Thymus (tissue), 11 donors: ENCODE measurements at regions not wholly inside any gene's neighbourhood (a gene's known extent, or its start where the extent isn't known, plus 50 kb on each side); places are given as distances from the start of the nearest gene placed in this dataset.
"Not testable (repeated sequence)": the region's sequence is repeated elsewhere in the genome, so short reads cannot be mapped to it uniquely, and the experiment has no call there.

Experiments used
- DNase-seq, 9 donors: peaks; one replicate each; pipeline ENCODE4 v3.0.0-alpha.2; 2013; ENCODE audit warnings: low spot score in 9 of 9, low read depth in 6 of 9, missing footprints in 1 of 9
- H3K27ac ChIP-seq, 2 donors: one replicate each; pipeline ENCODE4 v1.5.1; 2013; ENCODE audit warnings: control low read depth in 1 of 2, low read depth in 1 of 2, low read length in 1 of 2, mild to moderate bottlenecking in 1 of 2, moderate library complexity in 1 of 2
- H3K27me3 ChIP-seq, 2 donors: one replicate each; pipeline ENCODE4 v1.5.1; 2013; ENCODE audit warnings: low read length in 1 of 2; ENCODE audit not compliant: control insufficient read depth in 2 of 2, insufficient read depth in 1 of 2
- H3K36me3 ChIP-seq, 2 donors: one replicate each; pipeline ENCODE4 v1.5.1; 2013; ENCODE audit warnings: low read length in 1 of 2, mild to moderate bottlenecking in 1 of 2, moderate library complexity in 1 of 2; ENCODE audit not compliant: control insufficient read depth in 2 of 2, insufficient read depth in 2 of 2
- H3K4me1 ChIP-seq, 2 donors: one replicate each; pipeline ENCODE4 v1.5.1; 2013; ENCODE audit warnings: low read length in 2 of 2; ENCODE audit not compliant: control insufficient read depth in 2 of 2, insufficient read depth in 2 of 2
- H3K4me3 ChIP-seq, 2 donors: one replicate each; pipeline ENCODE4 v1.5.1; 2013; ENCODE audit warnings: low read length in 2 of 2, control low read depth in 1 of 2, mild to moderate bottlenecking in 1 of 2
- H3K9me3 ChIP-seq, 2 donors: one replicate each; pipeline ENCODE4 v1.5.1; 2013; ENCODE audit warnings: low read length in 1 of 2, mild to moderate bottlenecking in 1 of 2; ENCODE audit not compliant: control insufficient read depth in 2 of 2, insufficient read depth in 1 of 2
- WGBS: extraction: QIAGEN DNeasy Blood & Tissue Kit; methylation state at CpG from one replicate; pipeline ENCODE4 v1.1.7; 2013; 5-methylcytosine and 5-hydroxymethylcytosine counted together
- donor health status: healthy.

DNA sequence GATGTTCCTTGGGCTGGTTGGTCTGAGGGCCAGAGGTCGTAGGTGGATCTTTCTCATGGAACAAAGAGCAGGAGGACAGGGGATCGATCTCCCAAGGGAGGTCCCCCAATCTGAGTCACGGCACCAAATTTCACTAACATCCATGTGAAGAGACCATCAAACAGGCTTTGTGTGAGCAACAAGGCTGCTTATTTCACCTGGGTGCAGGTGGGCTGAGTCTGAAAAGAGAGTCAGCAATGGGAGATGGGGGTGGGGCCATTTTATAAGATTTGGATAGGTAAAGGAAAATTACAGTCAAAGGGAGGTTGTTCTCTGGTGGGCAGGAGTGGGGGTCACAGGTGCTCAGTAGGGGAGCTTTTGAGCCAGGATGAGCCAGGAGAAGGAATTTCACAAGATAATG lies 334.0 kb upstream of the HTR1E start:
- not testable (repeated sequence) for H3K27ac ChIP-seq, H3K4me1 ChIP-seq, DNase-seq, H3K36me3 ChIP-seq, H3K4me3 ChIP-seq, H3K27me3 ChIP-seq, H3K9me3 ChIP-seq
- WGBS, result 95% methylated on average over 3 of the region's 3 CpGs

DNA sequence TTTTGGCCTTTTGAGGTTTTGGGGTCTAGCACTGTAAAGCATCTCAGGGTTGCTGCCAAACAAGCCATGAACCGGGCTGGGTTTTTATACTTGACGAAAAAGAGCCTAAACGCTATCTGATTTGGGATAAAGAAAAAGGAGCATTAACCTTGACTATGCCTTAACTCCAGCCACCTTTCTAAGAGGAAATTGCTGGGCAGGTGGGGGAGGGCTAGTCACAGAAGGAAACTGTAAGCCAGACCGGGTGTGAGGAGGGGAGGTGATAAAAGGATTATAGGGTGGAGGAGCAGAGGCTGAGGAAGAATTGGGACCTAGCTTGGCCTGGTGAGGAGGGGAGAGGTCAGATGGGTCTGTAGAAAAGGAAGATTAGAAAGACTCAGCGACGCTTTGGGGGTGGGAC lies 335.2 kb upstream of the HTR1E start:
- H3K9me3 ChIP-seq, H3K4me3 ChIP-seq, DNase-seq, H3K4me1 ChIP-seq, H3K27ac ChIP-seq, H3K36me3 ChIP-seq, H3K27me3 ChIP-seq: not testable (repeated sequence)
- WGBS, result 74% methylated on average over 6 of the region's 6 CpGs

DNA sequence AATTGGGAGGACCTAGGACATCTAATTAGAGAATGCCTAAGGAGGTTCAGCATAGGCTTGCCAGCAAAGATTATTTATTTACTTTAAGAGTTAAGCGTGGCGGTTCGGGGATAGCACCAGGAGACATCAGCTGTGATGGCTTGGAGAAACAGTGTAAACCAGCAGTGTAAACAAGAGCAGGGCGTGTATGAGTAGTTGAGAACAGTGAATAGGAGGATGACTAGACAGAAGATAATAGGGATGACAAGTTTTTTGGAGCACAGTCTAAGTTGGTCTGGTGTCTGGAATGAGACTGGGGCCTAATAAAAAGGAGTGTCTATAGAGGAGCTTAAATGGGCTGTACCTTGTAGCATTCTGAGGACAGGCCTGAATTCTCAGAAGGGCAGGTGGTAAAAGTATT lies 338.4 kb upstream of the HTR1E start:
- H3K4me1 ChIP-seq, DNase-seq, H3K4me3 ChIP-seq, H3K27ac ChIP-seq, H3K27me3 ChIP-seq, H3K36me3 ChIP-seq, H3K9me3 ChIP-seq: not testable (repeated sequence)
- WGBS, result 96% methylated on average over 4 of the region's 4 CpGs

DNA sequence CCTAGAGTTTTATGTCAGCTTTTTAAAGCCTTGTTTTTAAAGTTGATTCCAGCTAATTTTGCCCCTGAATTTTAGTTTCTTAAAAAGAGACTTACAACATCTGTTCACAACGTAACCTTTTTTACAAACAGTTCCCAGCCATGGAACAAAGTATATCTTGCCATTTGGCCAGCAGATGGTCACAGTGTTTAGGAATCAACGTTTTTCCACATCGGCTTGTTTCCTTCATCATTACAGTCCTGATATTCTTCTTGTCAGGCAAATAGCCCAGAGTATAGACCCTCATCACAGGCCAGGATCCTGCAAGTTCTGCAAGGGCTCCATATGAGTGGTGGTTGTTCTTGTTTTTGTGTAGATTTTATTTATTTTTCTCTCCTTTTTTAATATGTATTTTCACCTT lies 341.7 kb upstream of the HTR1E start:
- Histone ChIP-seq H3K9me3 (no peaks in the 10 kb centered on the region), H3K4me1 (no peaks in the 10 kb centered on the region), H3K4me3 (no peak overlapping the region), H3K27me3 (no peaks in the 10 kb centered on the region), H3K27ac (no peak overlapping the region), H3K36me3 (no peaks in the 10 kb centered on the region)
- WGBS, result 41% methylated on average over 3 of the region's 3 CpGs
- DNase-seq, result no peak

- 96% methylated on average over 4 of the region's 4 CpGs for WGBS
- H3K9me3 ChIP-seq, result peaks cover 0 to 23% of the 10 kb centered on the region in 2 donors
Observed at GRCh38 chr6:86586195-86586594, 351.1 kb upstream of the HTR1E start.

GRCh38 chr6:86581833-86582232 lies 355.5 kb upstream of the HTR1E start:
- H3K4me1 ChIP-seq, result no peaks in the 10 kb centered on the region
- H3K9me3 ChIP-seq, result peaks cover 0 to 19% of the 10 kb centered on the region in 2 donors
- no peaks in the 10 kb centered on the region for H3K27me3 ChIP-seq
- H3K27ac ChIP-seq, result no peak overlapping the region
- no peak overlapping the region for H3K4me3 ChIP-seq
- no peak for DNase-seq
- H3K36me3 ChIP-seq, result no peaks in the 10 kb centered on the region
- 78% methylated on average over 3 of the region's 3 CpGs for WGBS

More at GRCh38 chr6:86586195-86586594, 351.1 kb upstream of the HTR1E start:
- Histone ChIP-seq H3K36me3 (no peaks in the 10 kb centered on the region), H3K4me3 (no peak overlapping the region), H3K27ac (no peak overlapping the region), H3K4me1 (no peaks in the 10 kb centered on the region), H3K27me3 (no peaks in the 10 kb centered on the region)
- DNase-seq, result no peak

- DNase-seq, result no peak
- Histone ChIP-seq H3K4me3 (no peak overlapping the region), H3K36me3 (no peaks in the 10 kb centered on the region), H3K4me1 (no peaks in the 10 kb centered on the region), H3K9me3 (peaks cover 0 to 4% of the 10 kb centered on the region in 2 donors), H3K27me3 (no peaks in the 10 kb centered on the region), H3K27ac (no peak overlapping the region)
- WGBS, result 96% methylated on average over 1 of the region's 1 CpG
Observed at GRCh38 chr6:86563197-86563596, 374.1 kb upstream of the HTR1E start.

- WGBS, result 77% methylated on average over 2 of the region's 2 CpGs
- no peak for DNase-seq
- no peak overlapping the region for H3K27ac ChIP-seq
Observed at GRCh38 chr6:86558318-86558717, 379.0 kb upstream of the HTR1E start.

GRCh38 chr6:86537292-86537861 lies 400.0 kb upstream of the HTR1E start:
- H3K4me1 ChIP-seq, result no peaks in the 10 kb centered on the region
- DNase-seq, result no peak
- no peak overlapping the region for H3K27ac ChIP-seq
- H3K36me3 ChIP-seq, result no peaks in the 10 kb centered on the region
- H3K4me3 ChIP-seq, result no peak overlapping the region
- H3K27me3 ChIP-seq, result no peaks in the 10 kb centered on the region
- WGBS, result 82% methylated on average over 2 of the region's 2 CpGs
- no peaks in the 10 kb centered on the region for H3K9me3 ChIP-seq

More at GRCh38 chr6:86558318-86558717, 379.0 kb upstream of the HTR1E start:
- Histone ChIP-seq H3K36me3 (no peaks in the 10 kb centered on the region), H3K9me3 (peaks cover 0 to 6% of the 10 kb centered on the region in 2 donors), H3K4me1 (no peaks in the 10 kb centered on the region), H3K27me3 (no peaks in the 10 kb centered on the region), H3K4me3 (no peak overlapping the region)

GRCh38 chr6:86536121-86536520 lies 401.2 kb upstream of the HTR1E start:
- Histone ChIP-seq H3K36me3 (no peaks in the 10 kb centered on the region), H3K27ac (no peak overlapping the region), H3K4me3 (no peak overlapping the region), H3K9me3 (no peaks in the 10 kb centered on the region), H3K27me3 (no peaks in the 10 kb centered on the region), H3K4me1 (no peaks in the 10 kb centered on the region)
- DNase-seq, result no peak
